Spinal cord (tissue), 9 donors: ENCODE measurements at regions not wholly inside any gene's neighbourhood (a gene's known extent, or its start where the extent isn't known, plus 50 kb on each side); places are given as distances from the start of the nearest gene placed in this dataset.

Experiments used
- DNase-seq, 6 donors: peaks; one replicate each; pipeline versions ENCODE4 v3.0.0 to v3.0.0-alpha.2; 2013 to 2015; ENCODE audit warnings: low spot score in 6 of 6, low read depth in 4 of 6
- H3K27ac ChIP-seq: one replicate; pipeline ENCODE4 v1.5.1; 2013; ENCODE audit warnings: low read depth, low read length, control low read depth
- H3K27me3 ChIP-seq: one replicate; pipeline ENCODE4 v1.6.1; 2013; ENCODE audit warnings: low read length; ENCODE audit not compliant: control insufficient read depth, insufficient read depth
- H3K36me3 ChIP-seq: one replicate; pipeline ENCODE4 v1.6.1; 2013; ENCODE audit warnings: low read length; ENCODE audit not compliant: control insufficient read depth, insufficient read depth
- H3K4me1 ChIP-seq: one replicate; pipeline ENCODE4 v1.6.1; 2013; ENCODE audit warnings: low read length; ENCODE audit not compliant: control insufficient read depth, insufficient read depth
- H3K4me3 ChIP-seq: one replicate; pipeline ENCODE4 v1.5.1; 2013; ENCODE audit warnings: low read depth, low read length, control low read depth
- H3K9me3 ChIP-seq: one replicate; pipeline ENCODE4 v1.6.1; 2013; ENCODE audit warnings: low read length; ENCODE audit not compliant: control insufficient read depth, insufficient read depth
- WGBS: methylation state at CpG from one replicate; pipeline ENCODE4 v1.1.5; 2013; ENCODE audit warnings: missing lambda C conversion rate; ENCODE audit not compliant: insufficient coverage; 5-methylcytosine and 5-hydroxymethylcytosine counted together
- donor health status: healthy.

GRCh38 chr9:18114559-18115475, 359.1 kb upstream of the ADAMTSL1 start:
- no peaks in the 10 kb centered on the region for H3K4me1 ChIP-seq
- H3K27me3 ChIP-seq = no peaks in the 10 kb centered on the region
- H3K27ac ChIP-seq = no peak overlapping the region
- 76% methylated on average over 4 of the region's 10 CpGs for WGBS
- peak in 2 of 6 donors; percentile 62 to 71 for DNase-seq
- no peaks in the 10 kb centered on the region for H3K36me3 ChIP-seq
- no peaks in the 10 kb centered on the region for H3K9me3 ChIP-seq
- H3K4me3 ChIP-seq = no peak overlapping the region

- H3K9me3 ChIP-seq = no peaks in the 10 kb centered on the region
- DNase-seq = no peak
- no peak overlapping the region for H3K27ac ChIP-seq
- H3K4me1 ChIP-seq = no peaks in the 10 kb centered on the region
- no peaks in the 10 kb centered on the region for H3K27me3 ChIP-seq
- no peak overlapping the region for H3K4me3 ChIP-seq
- H3K36me3 ChIP-seq = no peaks in the 10 kb centered on the region
Measured at GRCh38 chr9:18118268-18118667, 355.7 kb upstream of the ADAMTSL1 start.

GRCh38 chr9:18122171-18122570, 351.8 kb upstream of the ADAMTSL1 start:
- Histone ChIP-seq H3K4me1 (no peaks in the 10 kb centered on the region), H3K36me3 (no peaks in the 10 kb centered on the region), H3K27ac (no peak overlapping the region), H3K4me3 (no peak overlapping the region), H3K27me3 (no peaks in the 10 kb centered on the region), H3K9me3 (no peaks in the 10 kb centered on the region)
- no peak for DNase-seq
- WGBS = 89% methylated on average over 1 of the region's 1 CpG

GRCh38 chr9:18124760-18125159, 349.2 kb upstream of the ADAMTSL1 start:
- Histone ChIP-seq H3K4me1 (no peaks in the 10 kb centered on the region), H3K27ac (no peak overlapping the region), H3K9me3 (no peaks in the 10 kb centered on the region), H3K36me3 (no peaks in the 10 kb centered on the region), H3K27me3 (no peaks in the 10 kb centered on the region), H3K4me3 (no peak overlapping the region)
- DNase-seq = no peak
- WGBS = no CpG with 5 or more reads among the region's 1 CpG

- H3K9me3 ChIP-seq = no peaks in the 10 kb centered on the region
- no peak overlapping the region for H3K27ac ChIP-seq
- H3K4me1 ChIP-seq = no peaks in the 10 kb centered on the region
- peak in 2 of 6 donors; percentile 35 to 79 for DNase-seq
- no peaks in the 10 kb centered on the region for H3K36me3 ChIP-seq
- no peaks in the 10 kb centered on the region for H3K27me3 ChIP-seq
- WGBS = 53% methylated on average over 2 of the region's 4 CpGs
- no peak overlapping the region for H3K4me3 ChIP-seq
Measured at GRCh38 chr9:18126831-18127498, 347.0 kb upstream of the ADAMTSL1 start.

GRCh38 chr9:18127499-18127875, 346.5 kb upstream of the ADAMTSL1 start:
- DNase-seq = no peak
- WGBS = 58% methylated on average over 1 of the region's 2 CpGs

GRCh38 chr9:18129809-18130334, 344.1 kb upstream of the ADAMTSL1 start:
- Histone ChIP-seq H3K4me3 (no peak overlapping the region), H3K9me3 (no peaks in the 10 kb centered on the region), H3K27ac (no peak overlapping the region), H3K27me3 (no peaks in the 10 kb centered on the region), H3K4me1 (no peaks in the 10 kb centered on the region), H3K36me3 (no peaks in the 10 kb centered on the region)
- no peak for DNase-seq
- WGBS = 96% methylated on average over 4 of the region's 5 CpGs

More at GRCh38 chr9:18127499-18127875, 346.5 kb upstream of the ADAMTSL1 start:
- H3K9me3 ChIP-seq = no peaks in the 10 kb centered on the region
- H3K4me1 ChIP-seq = no peaks in the 10 kb centered on the region
- no peak overlapping the region for H3K4me3 ChIP-seq
- no peaks in the 10 kb centered on the region for H3K27me3 ChIP-seq
- H3K36me3 ChIP-seq = no peaks in the 10 kb centered on the region
- H3K27ac ChIP-seq = no peak overlapping the region

- H3K4me1 ChIP-seq = no peaks in the 10 kb centered on the region
- DNase-seq = no peak
Measured at GRCh38 chr9:18136354-18136994, 337.5 kb upstream of the ADAMTSL1 start.

GRCh38 chr9:18137815-18138214, 336.1 kb upstream of the ADAMTSL1 start:
- H3K4me3 ChIP-seq = no peak overlapping the region
- no peaks in the 10 kb centered on the region for H3K27me3 ChIP-seq
- DNase-seq = no peak
- no peaks in the 10 kb centered on the region for H3K9me3 ChIP-seq
- H3K27ac ChIP-seq = no peak overlapping the region
- no peaks in the 10 kb centered on the region for H3K4me1 ChIP-seq
- no peaks in the 10 kb centered on the region for H3K36me3 ChIP-seq
- 86% methylated on average over 2 of the region's 4 CpGs for WGBS

More at GRCh38 chr9:18136354-18136994, 337.5 kb upstream of the ADAMTSL1 start:
- 43% methylated on average over 3 of the region's 3 CpGs for WGBS
- H3K4me3 ChIP-seq = no peak overlapping the region
- no peaks in the 10 kb centered on the region for H3K36me3 ChIP-seq
- H3K27ac ChIP-seq = no peak overlapping the region
- no peaks in the 10 kb centered on the region for H3K9me3 ChIP-seq
- H3K27me3 ChIP-seq = no peaks in the 10 kb centered on the region
